NCI-H2081 treated with DMSO at 0.1 percent for 48 hours (cell line): ENCODE measurements at regions not wholly inside any gene's neighbourhood (a gene's known extent, or its start where the extent isn't known, plus 50 kb on each side); places are given as distances from the start of the nearest gene placed in this dataset.
"Not testable (repeated sequence)": the region's sequence is repeated elsewhere in the genome, so short reads cannot be mapped to it uniquely, and the experiment has no call there.

Experiments used
- DNase-seq: peaks from one replicate; lab custom pipeline; 2025; lab: John Stamatoyannopoulos, UW

DNA sequence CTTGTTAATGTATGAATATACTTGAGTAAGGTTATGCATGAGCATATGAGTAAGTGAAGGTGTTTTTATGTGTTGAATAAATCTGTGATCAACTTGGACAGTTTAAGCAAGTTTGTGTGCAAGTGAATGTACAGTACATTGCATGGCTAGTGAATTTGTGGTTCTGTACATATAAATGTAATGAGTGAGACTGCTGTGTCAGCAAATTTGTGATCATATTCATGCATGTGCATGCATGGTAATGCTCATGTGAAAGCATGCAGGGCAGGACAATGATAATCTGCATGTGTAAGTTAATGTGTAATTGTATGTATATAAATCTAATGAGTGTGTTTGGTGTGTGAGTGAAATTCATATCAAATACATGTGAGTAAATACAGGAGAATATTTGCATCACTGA lies 188.5 kb downstream of the PWWP3B start:
- DNase-seq = no peak

DNA sequence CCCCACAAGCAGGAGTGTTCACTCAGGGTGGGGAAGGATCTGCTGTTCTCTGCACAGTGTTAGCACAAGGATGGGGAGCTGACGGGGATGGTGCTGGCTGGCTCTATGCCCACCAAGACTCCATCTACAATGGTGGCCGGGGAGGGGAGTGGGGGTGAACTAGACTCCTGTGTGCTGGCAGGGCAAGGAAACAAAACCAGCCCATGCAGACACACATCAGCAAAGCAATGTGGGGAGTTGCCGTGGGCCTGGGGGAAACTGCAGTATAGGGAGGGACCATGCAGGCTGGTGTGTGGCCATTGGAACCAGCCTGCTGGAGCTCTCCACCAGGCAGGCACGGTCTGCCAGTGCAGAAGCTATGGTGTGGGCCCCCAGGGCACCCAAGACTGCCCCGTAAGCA lies 195.1 kb downstream of the PWWP3B start:
- DNase-seq = no peak

DNA sequence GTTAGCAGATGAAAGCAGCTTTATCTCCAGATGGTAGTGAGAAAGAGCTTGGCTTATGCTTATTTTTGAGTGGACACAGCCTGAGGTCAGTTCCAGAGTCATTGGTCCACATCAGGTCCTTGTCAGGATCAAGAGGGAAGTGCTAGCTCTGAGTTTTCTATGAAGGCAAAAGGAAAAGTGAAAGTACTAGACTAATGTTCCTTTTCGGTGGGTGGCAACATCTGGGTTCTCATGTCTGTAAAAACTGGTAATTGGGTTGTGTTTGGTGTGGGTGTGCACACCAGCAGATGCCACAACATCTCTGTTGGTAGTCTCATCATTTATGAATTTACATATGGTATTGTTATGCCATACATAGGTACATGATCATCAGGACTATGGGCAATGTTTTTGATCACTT lies 210.5 kb downstream of the PWWP3B start:
- DNase-seq = no peak

DNA sequence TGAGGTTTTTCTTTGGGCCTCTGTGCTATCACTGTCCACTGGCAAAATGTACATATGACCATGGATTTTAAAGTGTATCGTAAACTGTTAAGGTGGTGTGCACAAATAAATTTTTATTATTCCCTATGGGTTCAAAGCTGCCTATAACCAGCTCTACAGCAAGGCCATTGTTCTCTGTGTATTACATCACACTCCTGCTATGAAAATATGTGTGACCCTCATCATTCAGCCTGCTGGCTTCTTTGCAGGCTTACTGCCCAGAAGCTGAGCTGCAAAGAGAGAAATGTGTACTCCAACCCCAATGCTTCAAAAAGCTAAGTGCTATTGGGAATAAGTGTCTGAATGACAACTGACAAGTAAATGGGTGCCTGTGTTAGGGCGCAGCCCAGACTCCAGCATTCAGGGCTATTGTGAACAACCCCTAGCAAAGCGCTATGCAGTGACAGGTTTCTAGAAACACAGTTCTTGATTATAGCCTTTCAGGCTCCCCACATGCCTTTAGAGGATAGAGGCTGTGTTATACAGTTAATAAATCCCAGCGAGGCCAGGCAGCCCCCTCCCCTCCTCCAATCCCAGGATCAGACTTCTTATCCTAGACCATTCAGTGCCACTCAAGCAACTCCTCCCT lies 220.4 kb upstream of the RADX start:
- no peak for DNase-seq

DNA sequence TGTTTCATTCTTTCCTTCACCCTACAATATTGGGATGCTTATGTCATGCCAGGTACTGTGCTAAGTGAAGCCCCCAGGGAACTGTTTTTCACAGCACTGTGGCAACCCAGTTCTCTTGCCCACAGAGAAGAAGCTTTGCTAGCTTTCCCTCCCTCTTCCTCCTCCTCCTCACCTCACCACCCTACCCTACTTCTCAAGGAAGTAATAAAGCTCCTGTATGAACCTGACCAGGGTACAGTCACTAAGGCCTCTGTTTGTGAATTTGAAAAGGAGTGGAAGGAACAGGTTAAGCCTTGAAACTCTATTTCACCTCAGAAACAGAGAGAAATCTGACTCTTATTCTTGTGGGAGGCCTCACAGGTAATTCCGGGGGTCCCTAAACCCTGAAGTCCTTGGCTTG lies 219.4 kb upstream of the RADX start:
- DNase-seq = no peak

DNA sequence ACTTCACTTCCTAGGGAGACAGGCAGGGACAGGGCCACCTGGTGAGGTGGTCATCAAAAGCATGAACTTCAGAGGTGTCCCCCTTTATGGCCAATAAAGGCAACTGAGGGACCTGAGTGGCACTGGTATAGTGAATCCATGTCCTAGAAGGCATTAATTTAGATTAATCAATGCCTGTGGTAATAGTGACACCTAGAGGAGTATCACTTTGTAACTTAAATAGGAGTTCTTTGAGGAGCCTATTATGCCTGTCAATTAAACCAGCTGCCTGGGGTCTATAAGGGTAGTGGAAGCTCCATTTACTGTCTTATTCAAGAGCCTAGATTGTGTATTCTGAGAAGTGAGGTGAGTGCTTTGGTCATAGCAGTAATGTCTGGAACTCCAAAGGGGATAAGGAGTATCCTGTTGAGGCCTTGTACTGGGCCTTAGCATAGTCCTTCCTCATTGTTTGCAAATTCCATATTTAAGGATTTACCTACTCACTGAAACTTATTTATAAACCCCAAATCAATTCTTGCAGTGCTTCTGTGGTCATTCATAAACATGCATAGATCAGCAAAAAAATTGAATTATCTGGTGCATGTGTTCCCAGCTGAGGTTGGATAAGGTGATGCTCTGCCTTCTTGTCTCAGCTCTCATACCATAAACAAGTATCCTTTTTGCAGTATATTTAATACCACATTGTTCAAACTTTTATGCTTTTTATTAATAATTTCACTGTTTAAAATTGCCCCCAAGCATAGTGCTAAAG lies 213.8 kb upstream of the RADX start:
- DNase-seq = peak; percentile 11

DNA sequence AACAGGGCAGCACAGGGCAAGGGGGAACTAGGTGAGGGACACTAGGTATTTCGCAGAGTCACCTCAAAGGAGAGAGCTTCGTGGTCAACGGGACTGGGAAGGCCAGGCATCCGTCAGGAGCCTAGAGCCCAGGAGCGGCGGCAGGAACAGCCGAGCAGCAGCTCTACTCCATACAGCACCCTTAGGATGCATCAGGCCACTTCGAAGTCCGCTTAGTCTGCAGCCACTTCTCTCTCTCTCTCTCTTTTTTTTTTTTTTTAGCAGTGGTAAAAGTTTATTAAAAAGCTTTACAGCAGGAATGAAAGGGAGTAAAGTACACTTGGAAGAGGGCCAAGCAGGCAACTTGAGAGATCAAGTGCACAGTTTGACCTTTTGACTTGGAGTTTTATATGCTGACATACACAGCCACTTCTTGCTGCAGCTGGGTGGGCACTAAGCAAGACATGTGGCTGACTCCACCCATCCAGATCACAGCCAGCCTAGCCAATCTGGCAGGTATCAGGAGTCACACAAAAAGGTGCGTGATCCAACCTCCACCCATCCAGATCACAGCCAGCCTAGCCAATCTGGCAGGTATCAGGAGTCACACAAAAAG lies 209.7 kb upstream of the RADX start:
- DNase-seq = no peak

DNA sequence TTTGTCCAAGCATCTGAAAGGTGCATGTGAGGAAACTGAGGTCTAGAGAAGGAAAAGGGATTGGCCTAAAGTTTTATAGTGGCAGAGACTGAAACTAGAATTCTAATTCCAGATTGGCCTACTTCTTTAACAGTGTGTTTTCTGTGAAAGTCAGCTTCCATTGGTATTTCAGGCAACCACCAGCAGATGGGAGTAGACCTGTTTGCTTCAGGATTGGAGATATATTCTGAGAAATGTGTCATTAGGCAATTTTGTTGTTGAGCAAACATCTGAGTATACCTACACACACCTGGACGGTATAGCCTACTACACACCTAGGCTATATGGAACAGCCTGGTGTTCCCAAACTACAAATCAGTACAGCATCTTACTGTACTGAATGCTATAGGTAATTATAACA lies 207.3 kb upstream of the RADX start:
- DNase-seq = no peak

DNA sequence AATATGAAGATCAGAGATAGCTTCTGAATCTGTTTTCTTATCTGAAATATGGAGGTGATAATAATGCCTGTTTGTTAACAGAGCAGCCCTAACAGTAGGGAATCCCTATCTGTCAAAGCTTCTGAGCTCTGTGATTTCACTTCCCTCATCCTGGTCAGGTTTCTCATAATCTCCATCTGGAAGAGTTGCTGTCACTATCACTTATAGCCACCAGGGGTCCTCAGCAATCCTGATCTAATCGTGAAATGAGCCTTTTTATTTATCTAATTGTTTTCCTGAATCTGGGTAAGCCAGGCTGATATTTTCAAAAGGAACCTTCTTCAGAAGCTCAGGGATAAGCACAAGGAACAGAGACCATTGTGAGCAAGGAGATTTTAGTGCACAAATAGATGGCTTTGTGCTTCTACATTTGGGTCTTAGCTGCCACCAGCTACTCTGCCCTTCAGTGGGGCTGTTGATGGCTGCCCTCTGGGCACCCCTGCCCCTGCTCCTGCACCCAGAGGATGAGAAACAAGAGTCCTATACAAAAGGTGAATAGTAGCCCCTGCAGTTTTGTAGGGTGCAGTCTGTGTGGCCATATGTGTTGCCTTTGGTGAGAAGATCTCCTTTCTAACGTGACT lies 196.4 kb upstream of the RADX start:
- no peak for DNase-seq

DNA sequence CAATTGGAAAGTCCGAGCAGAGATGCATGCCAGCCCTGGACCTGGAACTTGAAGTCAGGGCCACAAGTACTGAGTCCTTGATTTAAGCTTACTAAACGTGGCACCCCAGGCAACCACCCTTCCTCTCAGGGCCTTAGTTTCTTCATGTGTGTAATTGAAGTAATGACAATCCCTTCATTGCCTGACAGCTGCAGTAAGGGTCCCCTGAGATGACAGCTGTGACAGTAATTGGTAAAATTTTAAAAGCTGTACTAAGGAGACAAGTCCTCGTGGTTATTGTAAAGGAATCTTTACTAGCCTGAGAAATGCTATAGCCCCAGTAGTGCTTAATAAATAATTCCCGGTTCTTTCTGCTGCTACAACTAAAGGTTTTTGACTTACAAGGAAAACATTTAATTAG lies 175.1 kb upstream of the RADX start:
- DNase-seq = no peak

DNA sequence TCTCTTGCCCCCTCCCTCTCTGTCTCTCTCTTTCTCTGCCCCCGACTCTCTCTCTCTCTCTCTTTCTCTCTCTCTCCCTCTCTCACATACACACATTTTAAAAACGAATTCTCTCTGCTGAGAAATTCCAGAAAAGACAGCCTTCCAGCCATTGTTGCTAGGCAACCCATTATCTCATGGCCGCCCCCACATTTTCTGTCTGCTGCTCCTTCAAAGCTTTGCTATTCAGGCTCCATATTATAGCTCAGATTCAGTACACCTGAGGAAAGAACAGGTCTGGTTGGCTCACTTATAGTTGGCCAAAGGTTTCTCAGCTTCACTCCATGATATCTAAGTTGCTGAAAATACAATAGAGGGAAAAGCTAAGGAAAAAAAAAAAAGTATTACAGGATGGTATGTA lies 174.4 kb upstream of the RADX start:
- no peak for DNase-seq

DNA sequence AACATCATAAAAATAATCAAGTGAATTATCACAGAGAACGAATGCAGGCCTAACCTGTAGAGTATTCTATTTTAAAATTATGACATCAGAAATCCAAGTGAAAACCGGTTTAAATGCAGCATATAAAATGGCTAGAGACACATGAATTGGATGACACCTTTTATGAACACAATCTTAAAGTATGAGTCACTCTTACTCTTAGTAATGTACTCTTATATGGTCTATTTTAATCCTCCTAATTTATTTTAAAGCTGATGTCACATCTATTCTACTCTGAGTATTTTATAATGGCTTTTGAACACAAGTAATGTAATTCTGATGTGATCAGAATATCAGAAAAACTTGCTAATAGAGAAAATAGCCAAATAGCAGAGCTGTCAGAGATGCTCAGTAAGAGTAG lies 161.4 kb upstream of the RADX start:
- no peak for DNase-seq

DNA sequence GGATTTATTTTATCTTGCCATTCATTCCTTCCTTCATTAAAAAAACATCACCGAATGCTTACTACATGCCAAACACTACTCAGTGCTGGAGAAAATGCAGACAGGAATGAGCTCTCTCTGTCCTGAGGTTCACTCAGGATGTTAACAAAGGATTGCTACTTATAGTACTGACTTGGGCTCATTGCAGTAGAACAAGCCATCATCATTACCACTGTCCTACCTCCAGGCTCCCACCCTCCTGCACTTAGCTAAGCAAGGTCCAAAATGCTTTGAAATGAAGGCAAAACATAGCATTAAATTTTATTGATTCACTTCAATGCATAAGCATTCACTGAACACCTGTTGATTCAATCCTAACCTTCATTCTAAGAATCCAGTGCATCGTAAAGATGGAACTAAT lies 159.8 kb upstream of the RADX start:
- DNase-seq = no peak

DNA sequence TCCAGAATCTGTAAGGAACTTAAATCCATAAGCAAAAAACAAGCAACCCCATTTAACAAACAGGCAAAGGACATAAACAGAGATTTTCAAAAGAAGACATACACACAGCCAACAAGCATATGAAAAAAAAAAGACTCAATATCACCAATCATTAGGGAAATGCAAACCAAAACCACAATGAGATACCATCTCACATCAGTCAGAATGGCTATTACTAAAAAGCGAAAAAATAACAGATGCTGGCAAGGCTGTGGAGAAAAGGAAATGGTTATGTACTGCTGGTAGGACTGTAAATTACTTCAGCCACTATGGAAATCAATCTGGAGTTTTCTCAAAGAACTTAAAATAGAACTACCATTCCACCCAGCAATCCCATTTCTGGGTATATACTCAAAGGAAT lies 156.8 kb upstream of the RADX start:
- DNase-seq = no peak

DNA sequence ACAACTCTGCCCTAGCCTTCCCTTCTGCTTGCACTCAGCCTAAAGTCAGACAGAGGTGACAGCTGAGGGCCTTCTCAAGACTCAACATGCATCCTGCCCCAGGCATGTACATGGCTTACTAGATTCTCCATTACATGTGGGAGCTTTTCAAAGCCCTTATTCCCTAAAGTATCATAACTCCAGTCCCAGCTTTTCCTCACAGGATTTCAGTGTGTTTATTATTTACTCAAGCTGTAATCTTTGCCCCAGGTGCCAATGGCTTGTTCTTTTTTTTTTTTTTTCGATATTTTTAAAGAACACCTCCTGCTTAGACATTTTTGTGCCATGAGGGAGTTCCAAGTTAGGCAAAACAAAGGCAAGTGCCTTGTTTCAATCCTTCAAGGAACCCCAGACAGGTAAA lies 154.0 kb upstream of the RADX start:
- no peak for DNase-seq

DNA sequence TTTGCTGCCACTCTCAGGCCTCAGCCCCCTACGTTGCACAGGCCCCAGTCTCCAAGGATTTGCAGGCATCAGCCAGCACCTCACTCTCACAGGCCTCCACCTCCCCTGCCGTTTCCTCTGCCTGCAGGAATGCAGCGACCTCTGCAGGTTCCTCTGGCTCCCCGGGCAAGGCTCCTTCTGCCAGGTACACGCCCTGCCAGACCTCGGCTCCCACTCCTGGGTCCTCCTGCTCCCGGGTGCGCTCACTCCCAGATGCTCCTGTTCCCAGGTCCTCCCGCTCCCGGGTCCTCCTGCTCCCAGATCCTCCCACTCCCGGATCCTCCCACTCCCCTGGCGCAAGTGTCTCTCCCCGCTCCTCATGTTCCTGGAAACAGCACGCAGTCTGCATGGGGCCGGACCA lies 144.4 kb upstream of the RADX start:
- DNase-seq = no peak

DNA sequence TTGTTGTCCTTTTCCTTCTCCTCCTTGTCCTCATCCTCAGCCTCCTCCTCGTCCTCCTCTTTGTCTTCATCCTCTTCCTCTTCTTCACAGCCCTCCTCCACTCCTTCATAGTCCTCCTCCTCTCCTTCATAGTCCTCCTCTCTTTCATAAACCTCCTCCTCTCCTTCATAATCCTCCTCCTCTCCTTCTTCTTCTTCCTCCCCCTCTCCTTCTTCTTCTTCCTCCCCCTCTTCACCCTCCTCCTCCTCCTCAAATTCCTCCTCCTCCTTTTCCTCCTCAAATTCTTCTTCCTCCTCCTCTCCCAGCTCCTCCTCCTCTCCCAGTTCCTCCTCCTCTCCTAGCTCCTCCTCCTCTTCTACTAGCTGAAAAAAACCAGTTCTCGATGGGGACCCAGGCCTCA lies 143.8 kb upstream of the RADX start:
- DNase-seq = no peak

DNA sequence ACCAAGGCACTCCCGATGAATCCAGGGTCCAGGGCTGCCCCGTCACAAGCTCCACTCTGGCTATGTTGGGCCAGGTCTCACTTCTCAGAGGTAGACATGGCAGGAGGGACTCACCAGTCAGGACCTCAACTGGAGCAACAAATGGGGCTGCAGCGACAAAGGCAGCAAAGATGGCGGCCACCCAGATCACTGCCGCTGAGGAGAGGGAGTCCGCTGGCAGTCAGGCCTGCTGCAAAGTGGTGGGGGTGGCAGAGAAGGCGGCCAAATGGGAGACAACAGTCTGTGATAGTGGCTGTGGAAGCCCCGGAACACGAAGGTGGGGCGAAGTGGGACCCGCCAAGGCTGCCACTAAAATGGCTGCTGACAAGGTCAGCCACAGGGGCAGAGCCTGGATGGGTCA lies 143.3 kb upstream of the RADX start:
- no peak for DNase-seq

DNA sequence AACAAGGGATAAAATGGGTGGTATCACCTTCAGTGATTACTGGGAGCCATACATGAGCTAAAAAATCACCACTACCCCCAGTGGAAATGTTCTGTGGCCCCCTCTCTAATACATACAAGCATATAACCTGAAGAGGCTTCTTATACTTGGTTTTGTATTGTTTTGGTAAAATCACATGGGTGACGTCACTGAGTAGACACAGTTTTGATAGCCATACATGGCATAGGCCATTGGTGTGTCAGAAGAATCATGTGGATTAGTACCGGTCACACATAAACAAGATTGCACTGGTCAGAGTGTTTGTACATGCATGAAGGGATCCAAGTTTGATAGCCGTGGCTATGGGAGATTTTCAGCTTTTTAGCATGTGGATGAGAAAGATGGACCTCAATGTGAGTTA lies 131.9 kb upstream of the RADX start:
- DNase-seq = no peak

DNA sequence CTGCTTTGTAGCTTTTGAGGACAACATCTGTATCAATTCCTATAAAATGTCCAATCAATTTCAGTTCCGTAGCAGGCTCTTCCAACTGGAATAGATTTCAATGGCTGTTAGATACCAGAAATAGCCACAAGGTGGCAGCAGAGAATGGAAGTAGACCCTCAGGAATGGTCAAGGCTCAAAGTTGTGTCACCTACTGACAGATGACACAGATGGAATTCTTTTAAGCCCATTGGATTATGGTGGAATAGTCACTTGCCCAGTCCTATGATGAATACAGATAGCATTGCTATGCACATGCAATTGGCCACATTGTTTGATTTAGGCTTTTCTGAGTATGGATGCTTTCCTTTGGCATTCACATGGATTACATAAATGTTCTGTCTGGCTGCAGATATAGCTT lies 130.4 kb upstream of the RADX start:
- peak; percentile 10 for DNase-seq

DNA sequence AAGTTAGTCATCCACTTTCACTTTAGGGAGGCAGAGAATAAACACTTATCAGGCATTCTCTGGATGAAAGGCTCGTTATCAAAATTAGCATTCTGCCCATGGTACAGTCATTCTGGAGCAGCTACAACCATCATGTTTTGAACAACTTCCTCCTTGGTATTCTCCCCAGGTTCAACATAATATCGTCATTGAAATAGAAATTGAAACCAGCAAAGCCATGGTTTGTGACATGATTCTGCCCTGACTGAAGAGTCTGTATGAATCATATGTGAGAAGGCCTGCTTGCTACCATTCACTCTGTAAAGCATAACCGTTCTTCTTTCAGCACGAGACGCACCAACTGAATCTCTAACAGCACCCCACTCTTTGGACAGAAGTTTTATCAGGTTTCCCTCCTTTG lies 127.5 kb upstream of the RADX start:
- no peak for DNase-seq

DNA sequence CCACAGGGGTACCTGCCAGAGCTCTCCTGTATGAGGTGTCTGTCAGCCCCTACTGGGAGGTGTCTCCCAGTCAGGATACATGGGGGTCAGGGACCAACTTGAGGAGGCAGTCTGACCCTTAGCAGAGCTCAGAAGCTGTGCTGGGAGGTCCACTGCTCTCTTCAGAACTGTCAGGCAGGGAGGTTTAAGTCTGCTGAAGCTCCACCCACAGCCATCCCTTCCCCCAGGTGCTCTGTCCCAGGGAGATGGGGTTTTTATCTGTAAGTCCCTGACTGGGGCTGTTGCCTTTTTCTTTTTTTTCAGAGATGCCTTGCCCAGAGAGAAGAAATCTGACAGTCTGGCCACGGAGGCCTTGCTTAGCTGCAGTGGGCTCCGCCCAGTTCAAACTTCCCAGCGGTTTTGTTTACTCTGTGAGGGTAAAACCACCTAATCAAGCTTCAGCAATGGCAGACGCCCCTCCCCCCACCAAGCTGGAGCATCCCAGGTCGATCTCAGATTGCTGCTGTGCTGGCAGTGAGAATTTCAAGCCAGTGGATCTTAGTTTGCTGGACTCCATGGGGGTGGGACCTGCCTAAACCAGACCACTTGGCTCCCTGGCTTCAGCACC lies 118.5 kb upstream of the RADX start:
- not testable (repeated sequence) for DNase-seq

DNA sequence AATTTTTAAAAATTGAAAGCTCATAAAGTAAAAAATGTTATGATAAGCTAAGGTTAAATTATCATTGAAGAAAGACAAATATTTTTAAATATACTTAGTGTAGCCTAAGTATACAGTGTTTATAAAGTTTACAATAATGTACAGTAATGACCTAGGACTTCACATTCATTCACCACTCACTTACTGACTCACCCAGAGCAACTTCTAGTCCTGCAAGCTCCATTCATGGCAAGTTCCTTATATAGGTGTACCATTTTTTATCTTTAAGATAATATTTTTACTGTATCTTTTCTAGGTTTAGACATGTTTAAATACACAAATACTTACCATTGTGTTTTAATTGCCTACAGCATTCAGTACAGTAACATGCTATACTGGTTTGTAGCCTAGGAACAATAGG lies 112.3 kb upstream of the RADX start:
- no peak for DNase-seq
